Memory B cell (primary cell): ENCODE measurements at regions not wholly inside any gene's neighbourhood (a gene's known extent, or its start where the extent isn't known, plus 50 kb on each side); places are given as distances from the start of the nearest gene placed in this dataset.

ENCODE experiments used
- ATAC-seq: fragments of 150-1000 bp; cut with Tn5 transposase; 2 replicates; pipeline ENCODE4 v1.10.0; 2021; ENCODE audit warnings: low read depth, mild to moderate bottlenecking, moderate library complexity
- DNase-seq, 2 donors: peaks; one replicate each; pipeline ENCODE4 v3.0.0; 2022; ENCODE audit warnings: low spot score in 2 of 2
- H3K27ac Mint-ChIP-seq: one replicate; pipeline ENCODE4 v1.8.0; 2022; ENCODE audit warnings: mild to moderate bottlenecking, moderate library complexity, mixed read lengths
- H3K27me3 Mint-ChIP-seq: one replicate; pipeline ENCODE4 v1.8.0; 2022; ENCODE audit warnings: mixed read lengths
- H3K36me3 Mint-ChIP-seq: one replicate; pipeline ENCODE4 v1.8.0; 2022; ENCODE audit warnings: mild to moderate bottlenecking, mixed read lengths
- H3K4me1 Mint-ChIP-seq: one replicate; pipeline ENCODE4 v1.8.0; 2022; ENCODE audit warnings: mixed read lengths
- H3K4me3 Mint-ChIP-seq: one replicate; pipeline ENCODE4 v1.8.0; 2022; ENCODE audit warnings: mild to moderate bottlenecking, moderate library complexity, mixed read lengths
- H3K9me3 Mint-ChIP-seq: one replicate; pipeline ENCODE4 v1.8.0; 2022; ENCODE audit warnings: mixed read lengths

- Mint-ChIP-seq H3K27me3 (peaks cover 3% of the 10 kb centered on the region), H3K4me3 (no peak overlapping the region), H3K36me3 (no peaks in the 10 kb centered on the region), H3K4me1 (peaks cover 3% of the 10 kb centered on the region), H3K9me3 (peaks cover 2% of the 10 kb centered on the region), H3K27ac (no peak overlapping the region)
- DNase-seq (no peak), ATAC-seq (no peak)
Observed at GRCh38 chr2:142786918-142787702, 90.4 kb upstream of the KYNU start.

GRCh38 chr2:142782942-142783443 lies 94.5 kb upstream of the KYNU start:
- no peaks in the 10 kb centered on the region for H3K36me3 Mint-ChIP-seq
- H3K27me3 Mint-ChIP-seq: peaks cover 3% of the 10 kb centered on the region
- ATAC-seq (no peak), DNase-seq (no peak)
- no peak overlapping the region for H3K27ac Mint-ChIP-seq
- no peaks in the 10 kb centered on the region for H3K4me1 Mint-ChIP-seq
- no peaks in the 10 kb centered on the region for H3K9me3 Mint-ChIP-seq
- H3K4me3 Mint-ChIP-seq: no peak overlapping the region

- no peaks in the 10 kb centered on the region for H3K4me1 Mint-ChIP-seq
- peaks cover 3% of the 10 kb centered on the region for H3K27me3 Mint-ChIP-seq
- no peak overlapping the region for H3K4me3 Mint-ChIP-seq
Observed at GRCh38 chr2:142781146-142781545, 96.3 kb upstream of the KYNU start.

GRCh38 chr2:142778289-142778688 lies 99.2 kb upstream of the KYNU start:
- ATAC-seq (no peak), DNase-seq (no peak)
- Mint-ChIP-seq H3K27me3 (no peaks in the 10 kb centered on the region), H3K4me1 (no peaks in the 10 kb centered on the region), H3K4me3 (no peak overlapping the region), H3K9me3 (peaks cover 8% of the 10 kb centered on the region), H3K36me3 (no peaks in the 10 kb centered on the region), H3K27ac (no peak overlapping the region)

More at GRCh38 chr2:142781146-142781545, 96.3 kb upstream of the KYNU start:
- Mint-ChIP-seq H3K36me3 (no peaks in the 10 kb centered on the region), H3K27ac (no peak overlapping the region), H3K9me3 (no peaks in the 10 kb centered on the region)
- DNase-seq (no peak), ATAC-seq (no peak)

GRCh38 chr2:142777742-142778141 lies 99.7 kb upstream of the KYNU start:
- peaks cover 8% of the 10 kb centered on the region for H3K9me3 Mint-ChIP-seq
- no peak for ATAC-seq
- no peak for DNase-seq
- no peaks in the 10 kb centered on the region for H3K27me3 Mint-ChIP-seq
- no peak overlapping the region for H3K27ac Mint-ChIP-seq
- H3K4me1 Mint-ChIP-seq: no peaks in the 10 kb centered on the region
- H3K36me3 Mint-ChIP-seq: no peaks in the 10 kb centered on the region
- H3K4me3 Mint-ChIP-seq: no peak overlapping the region

- Mint-ChIP-seq H3K4me1 (no peaks in the 10 kb centered on the region), H3K27me3 (no peaks in the 10 kb centered on the region), H3K27ac (no peak overlapping the region), H3K36me3 (peaks cover 2% of the 10 kb centered on the region), H3K9me3 (peaks cover 17% of the 10 kb centered on the region), H3K4me3 (no peak overlapping the region)
- DNase-seq: no peak
- ATAC-seq: no peak
Observed at GRCh38 chr2:142769761-142770160, 107.7 kb upstream of the KYNU start.

- Mint-ChIP-seq H3K4me1 (no peaks in the 10 kb centered on the region), H3K36me3 (peaks cover 4% of the 10 kb centered on the region), H3K9me3 (peaks cover 18% of the 10 kb centered on the region)
Observed at GRCh38 chr2:142767847-142768246, 109.6 kb upstream of the KYNU start.

GRCh38 chr2:142758973-142759372 lies 118.5 kb upstream of the KYNU start:
- DNase-seq (no peak), ATAC-seq (no peak)
- H3K4me1 Mint-ChIP-seq: no peaks in the 10 kb centered on the region
- H3K36me3 Mint-ChIP-seq: peaks cover 2% of the 10 kb centered on the region
- H3K9me3 Mint-ChIP-seq: peaks cover 8% of the 10 kb centered on the region
- H3K27me3 Mint-ChIP-seq: peaks cover 2% of the 10 kb centered on the region
- H3K27ac Mint-ChIP-seq: no peak overlapping the region
- no peak overlapping the region for H3K4me3 Mint-ChIP-seq

More at GRCh38 chr2:142767847-142768246, 109.6 kb upstream of the KYNU start:
- no peak overlapping the region for H3K27ac Mint-ChIP-seq
- H3K4me3 Mint-ChIP-seq: no peak overlapping the region
- DNase-seq (no peak), ATAC-seq (no peak)
- H3K27me3 Mint-ChIP-seq: no peaks in the 10 kb centered on the region

GRCh38 chr2:142757111-142757510 lies 120.4 kb upstream of the KYNU start:
- no peaks in the 10 kb centered on the region for H3K36me3 Mint-ChIP-seq
- H3K27ac Mint-ChIP-seq: no peak overlapping the region
- no peaks in the 10 kb centered on the region for H3K4me1 Mint-ChIP-seq
- ATAC-seq (no peak), DNase-seq (no peak)
- H3K4me3 Mint-ChIP-seq: no peak overlapping the region
- H3K27me3 Mint-ChIP-seq: peaks cover 2% of the 10 kb centered on the region
- peaks cover under 1% of the 10 kb centered on the region for H3K9me3 Mint-ChIP-seq

GRCh38 chr2:142756430-142756829 lies 121.0 kb upstream of the KYNU start:
- ATAC-seq (no peak), DNase-seq (no peak)
- Mint-ChIP-seq H3K4me3 (no peak overlapping the region), H3K4me1 (no peaks in the 10 kb centered on the region), H3K27ac (no peak overlapping the region), H3K9me3 (no peaks in the 10 kb centered on the region), H3K27me3 (peaks cover 2% of the 10 kb centered on the region), H3K36me3 (no peaks in the 10 kb centered on the region)

- Mint-ChIP-seq H3K4me1 (no peaks in the 10 kb centered on the region), H3K36me3 (no peaks in the 10 kb centered on the region), H3K27ac (no peak overlapping the region), H3K9me3 (no peaks in the 10 kb centered on the region), H3K4me3 (no peak overlapping the region), H3K27me3 (peaks cover 2% of the 10 kb centered on the region)
- DNase-seq (no peak), ATAC-seq (no peak)
Observed at GRCh38 chr2:142755191-142755590, 122.3 kb upstream of the KYNU start.

GRCh38 chr2:142754182-142754581 lies 123.3 kb upstream of the KYNU start:
- ATAC-seq (no peak), DNase-seq (no peak)
- no peaks in the 10 kb centered on the region for H3K36me3 Mint-ChIP-seq
- H3K27me3 Mint-ChIP-seq: peaks cover 2% of the 10 kb centered on the region
- H3K27ac Mint-ChIP-seq: no peak overlapping the region
- no peaks in the 10 kb centered on the region for H3K9me3 Mint-ChIP-seq
- no peak overlapping the region for H3K4me3 Mint-ChIP-seq
- H3K4me1 Mint-ChIP-seq: no peaks in the 10 kb centered on the region

- DNase-seq: no peak
- no peak overlapping the region for H3K4me3 Mint-ChIP-seq
- peaks cover 1% of the 10 kb centered on the region for H3K27me3 Mint-ChIP-seq
- H3K9me3 Mint-ChIP-seq: no peaks in the 10 kb centered on the region
- H3K4me1 Mint-ChIP-seq: no peaks in the 10 kb centered on the region
- H3K27ac Mint-ChIP-seq: no peak overlapping the region
- ATAC-seq: no peak
- no peaks in the 10 kb centered on the region for H3K36me3 Mint-ChIP-seq
Observed at GRCh38 chr2:142750858-142751257, 126.6 kb upstream of the KYNU start.

- no peaks in the 10 kb centered on the region for H3K4me1 Mint-ChIP-seq
- no peaks in the 10 kb centered on the region for H3K9me3 Mint-ChIP-seq
- H3K4me3 Mint-ChIP-seq: no peak overlapping the region
- no peak for DNase-seq
- no peak overlapping the region for H3K27ac Mint-ChIP-seq
- H3K36me3 Mint-ChIP-seq: no peaks in the 10 kb centered on the region
- peaks cover 1% of the 10 kb centered on the region for H3K27me3 Mint-ChIP-seq
- ATAC-seq: no peak
Observed at GRCh38 chr2:142748559-142749099, 128.8 kb upstream of the KYNU start.

GRCh38 chr2:142745691-142746090 lies 131.8 kb upstream of the KYNU start:
- no peak overlapping the region for H3K4me3 Mint-ChIP-seq
- no peaks in the 10 kb centered on the region for H3K4me1 Mint-ChIP-seq
- no peaks in the 10 kb centered on the region for H3K9me3 Mint-ChIP-seq
- ATAC-seq (no peak), DNase-seq (no peak)
- peaks cover 1% of the 10 kb centered on the region for H3K27me3 Mint-ChIP-seq
- no peaks in the 10 kb centered on the region for H3K36me3 Mint-ChIP-seq
- no peak overlapping the region for H3K27ac Mint-ChIP-seq
